A673 (cell line): ENCODE measurements at regions not wholly inside any gene's neighbourhood (a gene's known extent, or its start where the extent isn't known, plus 50 kb on each side); places are given as distances from the start of the nearest gene placed in this dataset.
"Not testable (repeated sequence)": the region's sequence is repeated elsewhere in the genome, so short reads cannot be mapped to it uniquely, and the experiment has no call there.

Experiments used
- BruUV-seq: library from RNA; stranded (reverse); fragments of 400-500 nt; replicated peaks from 2 replicates; lab custom pipeline; 2021; lab: Mats Ljungman, UMichigan
- CTCF ChIA-PET: fragments of 300-600 bp; sonication (Branson Sonifier 250); formaldehyde crosslinking; loops from one replicate; lab custom pipeline; 2022; ENCODE audit warnings: antibody characterized with exemption; lab: Charles Lee
- POLR2A ChIA-PET: fragments of 300-600 bp; sonication (Branson Sonifier 250); formaldehyde crosslinking; loops from one replicate; lab custom pipeline; 2022; ENCODE audit warnings: antibody characterized with exemption; ENCODE audit not compliant: low non-redundant PET; lab: Charles Lee
- DNase-seq: peaks from one replicate; pipeline ENCODE4 v3.0.0-alpha.2; 2015; ENCODE audit warnings: low spot score
- H3K27ac ChIP-seq: fragments of 200-600 bp; sonication (generic); 2 replicates; pipeline ENCODE4 v1.5.1; 2016; ENCODE audit warnings: mixed run types, low read depth, mild to moderate bottlenecking, mixed read lengths, antibody characterized with exemption, low read length; ENCODE audit not compliant: poor library complexity, severe bottlenecking
- H3K27me3 ChIP-seq: fragments of 200-600 bp; sonication (generic); replicated peaks from 2 replicates; pipeline ENCODE4 v1.6.1; 2017; ENCODE audit warnings: mixed run types, low read depth, mild to moderate bottlenecking, mixed read lengths, antibody characterized with exemption, low read length; ENCODE audit not compliant: insufficient read depth, poor library complexity
- H3K36me3 ChIP-seq: fragments of 200-600 bp; sonication (generic); 2 replicates; pipeline ENCODE4 v1.6.1; 2016; ENCODE audit warnings: mixed run types, mild to moderate bottlenecking, mixed read lengths, antibody characterized with exemption, low read length; ENCODE audit not compliant: insufficient read depth, poor library complexity, severe bottlenecking
- H3K4me1 ChIP-seq: fragments of 200-600 bp; sonication (generic); 2 replicates; pipeline ENCODE4 v1.6.1; 2017; ENCODE audit warnings: mixed run types, mild to moderate bottlenecking, mixed read lengths, antibody characterized with exemption, low read length; ENCODE audit not compliant: insufficient read depth, poor library complexity, severe bottlenecking
- H3K4me3 ChIP-seq: fragments of 200-600 bp; sonication (generic); 2 replicates; pipeline ENCODE4 v1.5.1; 2016; ENCODE audit warnings: low read depth, mixed run types, mild to moderate bottlenecking, mixed read lengths, low read length; ENCODE audit not compliant: poor library complexity, severe bottlenecking
- H3K9me3 ChIP-seq: fragments of 200-600 bp; sonication (generic); 2 replicates; pipeline ENCODE4 v1.6.1; 2016; ENCODE audit warnings: mixed run types, low read depth, mild to moderate bottlenecking, mixed read lengths, antibody characterized with exemption, low read length; ENCODE audit not compliant: poor library complexity, severe bottlenecking
- intact Hi-C: fragments of 100-400 bp; cut with micrococcal nuclease; formaldehyde crosslinking; loops from one replicate; pipeline ENCODE4 v1.10.0; 2022; ENCODE audit not compliant: unreplicated experiment

- H3K27ac ChIP-seq, BruUV-seq, DNase-seq, H3K9me3 ChIP-seq, H3K4me1 ChIP-seq, intact Hi-C loops, H3K36me3 ChIP-seq, POLR2A ChIA-PET, CTCF ChIA-PET, H3K27me3 ChIP-seq: not testable (repeated sequence)
- peak overlapping the region; percentile 35 for H3K4me3 ChIP-seq
Measured at GRCh38 chr20:30579069-30579468, 678.4 kb upstream of the DEFB115 start.

GRCh38 chr20:30579824-30580438 is 677.5 kb upstream of the DEFB115 start:
- H3K4me3 ChIP-seq: peak overlapping the region; percentile 35
- BruUV-seq, H3K27me3 ChIP-seq, H3K9me3 ChIP-seq, POLR2A ChIA-PET, H3K27ac ChIP-seq, CTCF ChIA-PET, intact Hi-C loops, H3K36me3 ChIP-seq, H3K4me1 ChIP-seq: not testable (repeated sequence)
- peak; percentile 43 for DNase-seq

GRCh38 chr20:30581839-30582238 is 675.6 kb upstream of the DEFB115 start:
- DNase-seq, H3K27me3 ChIP-seq, H3K9me3 ChIP-seq, BruUV-seq, intact Hi-C loops, H3K27ac ChIP-seq, H3K4me1 ChIP-seq, CTCF ChIA-PET, POLR2A ChIA-PET, H3K36me3 ChIP-seq, H3K4me3 ChIP-seq: not testable (repeated sequence)

- H3K4me3 ChIP-seq, DNase-seq, intact Hi-C loops, H3K9me3 ChIP-seq, BruUV-seq, H3K27me3 ChIP-seq, CTCF ChIA-PET, H3K4me1 ChIP-seq, H3K27ac ChIP-seq, POLR2A ChIA-PET, H3K36me3 ChIP-seq: not testable (repeated sequence)
Measured at GRCh38 chr20:30584403-30584802, 673.1 kb upstream of the DEFB115 start.

- peak; percentile 18 for DNase-seq
- intact Hi-C loops: not testable (repeated sequence)
Measured at GRCh38 chr20:30585244-30585796, 672.1 kb upstream of the DEFB115 start.

GRCh38 chr20:30586178-30586577 is 671.3 kb upstream of the DEFB115 start:
- intact Hi-C loops, H3K27ac ChIP-seq, H3K4me3 ChIP-seq, POLR2A ChIA-PET, H3K4me1 ChIP-seq, H3K36me3 ChIP-seq, H3K27me3 ChIP-seq, BruUV-seq, DNase-seq, H3K9me3 ChIP-seq, CTCF ChIA-PET: not testable (repeated sequence)

More at GRCh38 chr20:30585244-30585796, 672.1 kb upstream of the DEFB115 start:
- H3K4me1 ChIP-seq, CTCF ChIA-PET, H3K9me3 ChIP-seq, H3K27me3 ChIP-seq, BruUV-seq, H3K27ac ChIP-seq, H3K36me3 ChIP-seq, POLR2A ChIA-PET: not testable (repeated sequence)
- peak overlapping the region; percentile 10 for H3K4me3 ChIP-seq
